ENCODE measurements at regions not wholly inside any gene's neighbourhood (a gene's known extent, or its start where the extent isn't known, plus 50 kb on each side); places are given as distances from the start of the nearest gene placed in this dataset.

DNA sequence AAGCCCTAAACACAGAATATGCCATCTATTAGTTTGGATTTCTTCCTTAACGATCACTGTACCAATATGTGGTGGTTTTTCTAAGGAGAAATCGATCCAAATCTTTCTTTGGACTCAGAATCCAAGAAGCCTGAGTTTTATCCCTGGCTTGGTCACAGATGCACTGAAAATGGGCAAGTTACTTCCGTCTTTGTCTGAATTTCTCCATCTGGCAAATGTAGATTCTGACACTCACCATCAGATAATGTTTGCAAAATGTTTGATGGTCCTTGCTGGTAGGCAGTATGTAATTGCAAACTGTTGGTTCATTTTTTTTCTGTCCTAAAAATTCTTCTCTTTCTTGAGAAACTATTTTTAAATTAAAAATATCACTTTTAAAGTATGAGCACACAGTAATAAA, 115.0 kb downstream of the TSEN15 start:
- Histone ChIP-seq H4K20me1 (ENCODE audit: insufficient read depth, poor library complexity, severe bottlenecking) (no peaks in the 10 kb centered on the region), H2AFZ (no peak overlapping the region), H3K79me2 (no peaks in the 10 kb centered on the region), H3K9me2 (replicated peaks; ENCODE audit: insufficient read depth) (no peaks in the 10 kb centered on the region), H3K4me1 (ENCODE audit: insufficient read depth) (no peaks in the 10 kb centered on the region), H3K9me3 (ENCODE audit: low read depth) (no peaks in the 10 kb centered on the region), H3K4me3 (no peak overlapping the region), H3K36me3 (replicated peaks; ENCODE audit: insufficient read depth, low read depth) (no peaks in the 10 kb centered on the region), H3K27ac (no peak overlapping the region), H3K4me2 (no peak overlapping the region), H3K27me3 (no peaks in the 10 kb centered on the region)
- 73% methylated on average over 3 of the region's 3 CpGs for WGBS (ENCODE audit: low lambda C conversion rate, missing lambda C conversion rate)
- TF ChIP-seq CTCF (IDR thresholded peaks at IDR 0.05; ENCODE audit: poor library complexity) = no peak
- no peak for TF ChIP-seq EZH2 (IDR thresholded peaks at IDR 0.05; ENCODE audit: borderline replicate concordance)
- TF ChIP-seq EZH2phosphoT487 (IDR thresholded peaks at IDR 0.05; ENCODE audit: low read depth, severe bottlenecking, unreplicated experiment) = no peak
- no peak for DNase-seq (ENCODE audit: low spot score)

DNA sequence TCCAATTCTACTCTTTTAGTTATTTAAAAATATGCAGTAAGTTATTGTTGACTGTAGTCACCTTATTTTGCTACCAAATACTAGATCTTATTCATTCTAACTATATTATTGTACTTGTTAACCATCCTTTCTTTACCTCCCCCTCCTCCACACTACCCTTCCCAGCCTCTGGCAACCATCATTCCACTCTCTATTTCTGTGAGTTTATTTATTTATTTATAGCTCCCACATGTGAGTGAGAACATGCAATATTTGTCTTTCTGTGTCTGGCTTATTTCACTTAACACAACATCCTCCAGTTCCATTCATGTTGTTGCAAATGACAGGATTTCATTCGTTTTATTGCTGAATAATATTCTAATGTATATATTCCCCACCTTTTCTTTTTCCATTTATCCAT, 115.8 kb downstream of the TSEN15 start:
- no peak overlapping the region for H3K4me2 ChIP-seq
- no peaks in the 10 kb centered on the region for H3K79me2 ChIP-seq
- no peaks in the 10 kb centered on the region for H3K9me3 ChIP-seq (ENCODE audit: low read depth)
- no peak for DNase-seq (ENCODE audit: low spot score)
- no peaks in the 10 kb centered on the region for H3K27me3 ChIP-seq
- H3K27ac ChIP-seq = no peak overlapping the region
- no peaks in the 10 kb centered on the region for H3K4me1 ChIP-seq (ENCODE audit: insufficient read depth)
- no peak for TF ChIP-seq EZH2 (IDR thresholded peaks at IDR 0.05; ENCODE audit: borderline replicate concordance)
- TF ChIP-seq EZH2phosphoT487 (IDR thresholded peaks at IDR 0.05; ENCODE audit: low read depth, severe bottlenecking, unreplicated experiment) = no peak
- TF ChIP-seq CTCF (IDR thresholded peaks at IDR 0.05; ENCODE audit: poor library complexity) = no peak
- 43% methylated on average over 1 of the region's 1 CpG for WGBS (ENCODE audit: low lambda C conversion rate, missing lambda C conversion rate)
- H3K9me2 ChIP-seq (replicated peaks; ENCODE audit: insufficient read depth) = no peaks in the 10 kb centered on the region
- no peak overlapping the region for H3K4me3 ChIP-seq
- no peak overlapping the region for H2AFZ ChIP-seq
- H3K36me3 ChIP-seq (replicated peaks; ENCODE audit: insufficient read depth, low read depth) = no peaks in the 10 kb centered on the region
- H4K20me1 ChIP-seq (ENCODE audit: insufficient read depth, poor library complexity, severe bottlenecking) = no peaks in the 10 kb centered on the region

GRCh38 chr1:184170719-184171118, 119.2 kb downstream of the TSEN15 start:
- Histone ChIP-seq H3K36me3 (replicated peaks; ENCODE audit: insufficient read depth, low read depth) (no peaks in the 10 kb centered on the region), H3K4me2 (no peak overlapping the region), H3K27me3 (no peaks in the 10 kb centered on the region), H3K9me2 (replicated peaks; ENCODE audit: insufficient read depth) (no peaks in the 10 kb centered on the region), H4K20me1 (ENCODE audit: insufficient read depth, poor library complexity, severe bottlenecking) (no peaks in the 10 kb centered on the region), H3K4me1 (ENCODE audit: insufficient read depth) (no peaks in the 10 kb centered on the region), H3K4me3 (no peak overlapping the region), H3K79me2 (no peaks in the 10 kb centered on the region), H2AFZ (no peak overlapping the region), H3K27ac (no peak overlapping the region), H3K9me3 (ENCODE audit: low read depth) (no peaks in the 10 kb centered on the region)
- TF ChIP-seq EZH2phosphoT487 (IDR thresholded peaks at IDR 0.05; ENCODE audit: low read depth, severe bottlenecking, unreplicated experiment) (no peak), CTCF (IDR thresholded peaks at IDR 0.05; ENCODE audit: poor library complexity) (no peak), EZH2 (IDR thresholded peaks at IDR 0.05; ENCODE audit: borderline replicate concordance) (no peak)
- DNase-seq (ENCODE audit: low spot score) = no peak

DNA sequence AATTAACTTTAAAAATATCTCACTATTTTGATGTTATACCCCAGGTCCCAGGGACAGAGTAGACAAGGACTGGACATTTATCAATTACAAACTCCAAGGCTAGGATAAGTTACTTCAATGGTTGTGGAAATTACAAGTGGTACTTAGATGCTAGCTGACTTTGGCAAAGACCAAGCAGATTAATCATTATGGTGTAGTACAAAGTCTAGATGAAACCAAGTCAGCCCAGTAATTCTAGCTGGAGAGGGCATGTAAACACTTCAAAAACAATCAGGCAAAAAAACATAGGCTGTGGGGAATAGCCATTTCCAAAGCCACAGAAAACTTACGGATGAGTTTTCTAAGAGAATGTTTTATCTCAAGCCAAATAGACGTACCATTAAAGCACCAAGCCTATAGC, 124.5 kb downstream of the TSEN15 start:
- Histone ChIP-seq H2AFZ (no peak overlapping the region), H3K36me3 (replicated peaks; ENCODE audit: insufficient read depth, low read depth) (no peaks in the 10 kb centered on the region), H3K4me1 (ENCODE audit: insufficient read depth) (no peaks in the 10 kb centered on the region), H3K9me2 (replicated peaks; ENCODE audit: insufficient read depth) (no peaks in the 10 kb centered on the region), H3K4me2 (no peak overlapping the region), H3K4me3 (no peak overlapping the region), H3K79me2 (no peaks in the 10 kb centered on the region), H3K27ac (no peak overlapping the region), H3K9me3 (ENCODE audit: low read depth) (no peaks in the 10 kb centered on the region), H4K20me1 (ENCODE audit: insufficient read depth, poor library complexity, severe bottlenecking) (no peaks in the 10 kb centered on the region), H3K27me3 (no peaks in the 10 kb centered on the region)
- TF ChIP-seq EZH2phosphoT487 (IDR thresholded peaks at IDR 0.05; ENCODE audit: low read depth, severe bottlenecking, unreplicated experiment) = no peak
- no peak for TF ChIP-seq CTCF (IDR thresholded peaks at IDR 0.05; ENCODE audit: poor library complexity)
- no peak for TF ChIP-seq EZH2 (IDR thresholded peaks at IDR 0.05; ENCODE audit: borderline replicate concordance)
- no peak for DNase-seq (ENCODE audit: low spot score)
- 88% methylated on average over 2 of the region's 2 CpGs for WGBS (ENCODE audit: low lambda C conversion rate, missing lambda C conversion rate)

Data from hepatocyte (in vitro differentiated cells).